ENCODE measurements at regions not wholly inside any gene's neighbourhood (a gene's known extent, or its start where the extent isn't known, plus 50 kb on each side); places are given as distances from the start of the nearest gene placed in this dataset.

DNA sequence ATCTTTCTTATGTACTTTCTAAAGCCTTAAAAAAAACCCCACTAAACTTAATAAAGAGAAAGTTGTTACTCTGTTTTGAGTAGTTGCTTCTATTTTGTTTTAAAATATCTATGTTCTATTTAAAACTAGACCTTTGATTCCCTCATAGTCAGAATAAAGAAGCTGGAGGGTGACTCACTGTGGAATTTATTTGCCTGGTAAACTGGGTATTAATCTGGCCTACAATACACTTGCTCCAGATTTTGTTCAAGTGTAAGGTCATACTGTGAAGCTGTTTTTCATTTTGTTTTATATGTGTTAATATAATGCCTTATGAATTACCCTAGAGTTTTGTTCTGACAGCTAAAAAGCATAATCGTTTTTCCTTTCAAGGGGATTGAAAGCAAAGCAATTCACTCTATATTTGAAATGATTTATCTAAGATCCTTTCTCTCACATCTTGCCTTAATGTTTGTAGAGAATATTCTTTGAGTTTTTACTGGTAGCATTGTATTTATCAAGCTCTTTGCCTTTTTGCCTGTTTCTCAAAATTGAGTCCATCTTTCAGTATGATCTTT lies 277.4 kb upstream of the PITX2 start:
- no peak for DNase-seq

DNA sequence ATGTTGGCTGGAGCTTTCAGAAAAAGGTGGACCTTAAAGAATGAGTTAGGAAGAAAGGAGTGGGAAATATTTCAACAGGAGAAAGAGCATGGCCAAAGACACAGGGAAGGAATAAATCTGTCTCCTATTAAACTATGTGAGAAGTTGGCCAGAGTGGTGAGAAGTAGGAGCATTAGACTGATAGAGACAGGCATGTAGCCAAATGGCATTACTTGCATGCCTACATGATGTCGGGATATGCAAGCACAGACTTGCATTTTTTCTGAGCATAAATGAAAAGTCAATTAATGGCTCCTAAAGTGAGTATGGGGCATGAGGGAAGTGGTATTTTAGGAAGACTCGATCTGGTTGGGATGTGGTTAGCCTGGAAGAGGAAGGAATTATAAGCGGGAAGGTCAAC lies 279.6 kb upstream of the PITX2 start:
- DNase-seq, result no peak

DNA sequence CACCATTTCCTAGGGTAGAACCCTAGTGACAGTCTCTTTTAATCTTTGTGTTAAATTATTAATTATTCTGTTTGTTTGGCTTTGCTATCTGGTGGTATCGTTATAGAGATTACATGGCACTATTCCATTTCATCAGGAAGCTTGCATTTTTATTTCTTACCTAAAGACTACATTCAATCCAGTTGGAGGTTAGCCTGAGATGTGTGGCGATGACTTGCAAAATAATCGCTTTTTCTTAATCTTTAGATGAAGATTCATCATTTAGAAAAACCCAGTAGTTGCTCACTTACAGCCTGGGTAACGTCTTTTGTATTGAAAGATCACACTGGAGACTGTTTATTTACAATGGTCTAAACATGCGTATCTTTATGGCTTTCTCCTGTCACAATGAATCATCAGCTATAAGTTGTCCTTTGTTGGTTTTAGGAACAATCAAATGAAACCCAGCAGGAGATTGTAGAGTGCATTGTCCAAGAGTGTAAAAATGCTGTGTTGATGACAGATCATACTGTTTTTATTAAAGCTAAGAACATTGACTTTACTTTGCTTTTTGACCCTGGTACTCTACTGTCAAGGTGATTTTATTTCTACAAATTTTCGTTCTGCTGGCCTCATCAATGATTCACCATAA lies 281.7 kb upstream of the PITX2 start:
- DNase-seq, result no peak

DNA sequence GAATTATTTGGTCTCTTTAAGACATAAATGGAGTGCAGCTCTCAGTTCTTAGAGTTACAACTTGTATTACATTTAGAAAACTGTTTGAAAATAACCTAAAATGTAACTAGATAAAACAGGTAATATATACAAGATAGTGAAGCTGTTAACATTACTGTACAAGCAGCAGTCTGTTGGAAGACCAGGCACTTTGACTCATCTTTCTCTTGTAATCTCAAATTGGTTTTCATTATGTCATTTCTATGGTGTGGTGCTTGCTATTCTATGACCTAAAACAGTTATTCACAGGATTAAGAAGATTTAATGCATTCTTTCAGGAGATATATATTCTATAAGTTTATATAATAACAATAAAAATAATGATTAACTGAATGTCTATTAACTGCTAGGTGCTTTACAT lies 282.5 kb upstream of the PITX2 start:
- DNase-seq, result no peak

DNA sequence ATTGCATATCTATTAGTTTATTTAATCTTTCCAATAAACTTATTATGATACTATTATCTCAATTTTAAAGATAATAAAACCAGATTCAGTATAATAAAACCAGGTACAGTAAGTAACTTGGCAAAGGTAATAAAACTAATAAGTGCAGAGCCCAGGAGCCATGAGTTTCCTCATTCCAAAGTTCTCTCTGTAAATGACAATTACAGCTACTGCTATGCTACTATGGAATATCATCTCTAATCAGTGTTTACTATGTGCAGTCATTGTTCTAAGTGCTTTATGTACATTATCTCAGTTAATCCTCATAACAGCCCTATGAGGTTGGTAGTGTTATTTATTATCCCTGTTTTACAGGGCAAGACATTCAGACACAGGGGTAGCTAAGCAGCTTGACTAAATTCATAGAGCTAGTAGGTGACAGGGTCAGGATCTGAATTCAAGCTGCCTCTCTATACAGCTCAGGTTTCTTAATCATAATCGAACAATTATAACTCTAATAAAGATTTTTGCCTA lies 285.0 kb upstream of the PITX2 start:
- DNase-seq, result no peak

DNA sequence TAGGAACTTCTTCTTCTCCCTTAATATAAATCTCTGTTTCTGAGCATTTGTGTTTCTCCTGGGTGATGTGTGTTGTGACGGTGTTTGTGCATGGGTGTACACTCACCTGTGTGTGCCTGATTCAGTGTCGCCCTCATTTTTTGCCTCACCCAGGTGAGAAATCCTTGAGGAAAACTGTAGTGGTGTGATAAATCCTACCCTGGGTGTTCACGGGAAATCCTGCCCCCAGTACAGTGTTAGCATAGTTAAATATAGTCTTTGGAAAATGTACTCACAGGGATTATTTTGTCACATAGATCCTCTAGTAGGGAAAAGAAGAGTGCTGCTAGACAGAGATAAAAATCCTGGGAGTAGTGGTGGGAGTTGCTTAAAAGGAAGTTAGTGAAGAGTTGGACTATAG lies 291.9 kb upstream of the PITX2 start:
- DNase-seq, result no peak

DNA sequence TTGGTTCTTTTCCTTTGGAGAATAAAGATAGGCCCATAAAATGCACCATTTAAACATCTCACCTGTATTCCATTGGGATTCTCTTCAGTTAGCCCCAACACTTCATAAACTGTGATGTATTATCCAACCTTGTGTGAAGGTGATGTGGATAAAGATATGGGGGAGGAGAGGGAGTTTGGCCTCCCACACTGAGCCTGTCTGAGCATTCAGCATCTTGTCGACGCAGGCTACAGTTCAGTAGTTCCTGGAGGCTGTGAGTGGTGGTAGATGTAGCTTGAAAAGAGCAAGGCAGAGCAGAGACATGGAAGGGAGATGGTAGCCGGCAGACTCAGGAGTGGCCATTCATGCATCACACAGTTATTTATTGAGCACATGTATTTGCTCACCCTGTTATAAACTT lies 292.4 kb upstream of the PITX2 start:
- DNase-seq, result no peak

DNA sequence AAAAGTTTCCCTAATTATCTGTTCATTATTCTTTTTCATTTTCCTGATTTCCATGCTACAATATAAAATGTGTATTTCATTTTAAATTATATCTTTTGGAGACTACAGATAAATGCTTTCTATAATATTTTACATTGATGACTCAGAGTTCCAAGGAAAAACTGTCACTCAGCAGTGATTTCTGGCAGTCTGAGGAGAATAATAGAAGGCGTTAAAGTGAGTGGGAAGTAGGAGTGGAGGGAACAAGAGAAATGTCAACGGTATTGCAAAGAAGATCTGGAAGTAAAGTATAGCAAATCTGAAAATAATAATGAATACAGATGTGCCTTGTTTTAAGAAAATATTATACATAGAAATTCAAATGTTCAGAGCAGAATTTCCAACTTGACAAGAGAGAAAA lies 293.6 kb upstream of the PITX2 start:
- no peak for DNase-seq

DNA sequence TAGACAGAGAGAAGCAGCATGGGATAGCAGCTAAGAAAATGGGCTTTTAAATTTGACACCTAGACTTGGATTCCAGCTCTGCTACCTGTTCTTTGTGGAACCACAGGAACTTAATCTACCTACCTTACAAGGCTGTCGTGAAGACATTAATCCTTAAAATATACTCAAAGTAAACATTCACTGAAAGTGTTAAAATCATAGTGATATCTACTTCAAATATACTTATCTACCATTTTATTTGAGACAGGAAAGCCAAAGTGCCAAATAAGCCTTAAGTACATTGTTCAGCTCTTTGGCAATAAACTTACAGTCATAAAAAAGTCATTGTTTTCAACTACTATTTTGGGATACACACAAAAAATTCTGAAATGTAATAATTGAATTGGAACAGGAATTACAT lies 295.0 kb upstream of the PITX2 start:
- DNase-seq, result no peak

DNA sequence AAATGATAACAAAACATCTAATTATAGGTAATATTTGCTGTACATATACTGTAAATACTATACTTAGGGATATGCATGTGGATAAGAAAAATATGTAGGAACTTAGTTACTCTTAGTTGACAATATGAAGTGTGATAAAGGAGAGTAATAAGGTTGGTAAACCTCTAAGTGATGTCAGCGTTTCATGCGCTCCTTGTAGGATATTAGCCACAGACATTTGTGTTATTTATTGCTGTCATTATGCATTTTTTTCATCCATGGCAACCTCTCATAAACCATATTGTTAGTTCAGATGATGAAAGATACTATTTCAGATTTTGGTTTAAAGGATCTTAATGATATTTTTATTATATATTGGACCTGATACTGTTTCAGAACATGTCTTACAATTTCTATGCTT lies 298.1 kb upstream of the PITX2 start:
- DNase-seq, result no peak

DNA sequence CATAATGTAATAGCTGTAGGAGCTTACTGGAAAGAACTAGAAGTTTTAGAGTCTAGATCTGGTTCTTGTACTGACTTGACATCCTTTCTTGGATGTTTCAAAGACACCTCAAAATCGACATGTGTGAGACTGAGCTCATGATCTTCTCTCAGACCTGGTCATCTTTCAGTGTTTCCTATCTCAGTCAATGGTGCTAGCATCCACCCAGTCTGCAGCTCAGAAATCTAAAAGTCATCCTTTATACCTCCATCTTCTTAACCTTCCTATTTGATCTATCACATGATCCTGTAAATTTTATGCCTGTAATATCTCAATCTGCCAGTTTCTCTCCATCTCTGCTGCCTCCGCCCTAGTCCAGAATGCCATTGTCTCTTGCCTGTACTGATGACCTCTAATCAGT lies 301.9 kb upstream of the PITX2 start:
- no peak for DNase-seq

DNA sequence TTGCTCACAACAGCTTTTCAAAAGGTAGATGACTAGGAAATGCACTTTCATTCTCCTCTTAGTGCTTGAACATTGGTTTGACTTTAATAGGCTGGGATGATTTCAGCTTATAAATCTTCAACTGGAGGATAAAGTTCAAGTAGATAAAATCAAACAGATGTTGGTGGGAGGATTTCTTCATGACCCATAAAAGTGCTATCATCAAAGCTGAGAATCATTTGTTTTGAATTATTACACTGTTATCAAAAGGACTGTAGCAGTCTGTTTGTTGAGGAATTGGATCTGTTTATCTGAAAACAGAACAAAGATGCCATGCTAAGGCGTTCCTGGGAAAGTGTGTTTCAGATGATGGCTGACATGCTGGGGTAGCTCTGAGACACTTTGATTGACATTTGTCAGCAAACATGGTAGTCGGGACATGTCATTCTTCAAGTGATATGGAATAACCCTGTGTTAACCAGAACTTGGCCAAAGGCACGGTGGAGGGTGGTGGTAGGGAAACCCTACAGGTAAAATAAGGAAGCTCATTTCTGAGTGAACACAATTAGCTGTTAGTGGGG lies 304.0 kb upstream of the PITX2 start:
- DNase-seq, result no peak

DNA sequence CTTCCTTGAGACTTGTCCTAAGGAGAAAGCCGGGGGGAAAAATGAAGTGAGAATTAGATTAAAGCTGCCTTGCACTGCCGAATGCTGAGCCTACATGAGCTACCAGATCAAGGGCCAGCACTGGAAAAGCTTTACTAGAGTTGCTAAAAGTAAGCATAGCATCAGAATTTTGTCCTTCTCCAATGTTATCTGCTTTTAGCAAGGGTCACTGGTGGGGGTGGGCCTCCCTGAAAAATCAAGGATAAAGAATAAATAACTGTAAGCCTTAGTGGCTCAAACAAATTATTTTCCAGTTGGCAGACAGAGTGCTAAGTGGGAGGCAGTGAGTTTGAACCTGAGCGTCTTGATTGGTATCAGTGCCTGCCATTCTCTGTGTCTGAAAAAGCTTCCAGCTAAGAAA lies 310.5 kb upstream of the PITX2 start:
- DNase-seq, result no peak

DNA sequence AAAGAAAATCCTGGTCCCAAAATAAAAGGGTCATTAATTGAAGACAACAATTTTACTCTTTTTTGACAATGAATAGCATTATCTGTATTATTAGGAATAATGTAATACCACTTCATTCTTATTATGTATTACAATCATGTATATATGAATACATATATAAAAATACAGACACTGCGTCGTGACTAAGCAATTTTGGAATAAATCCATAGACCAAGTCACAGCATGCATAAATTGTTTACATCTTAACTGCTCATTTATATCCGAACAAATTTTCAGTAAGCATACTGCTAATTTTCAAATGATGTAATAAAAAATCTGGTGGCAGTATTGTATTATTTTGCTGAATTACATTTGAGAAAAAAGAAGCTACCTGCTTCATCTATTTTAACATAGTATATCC lies 321.6 kb upstream of the PITX2 start:
- DNase-seq, result no peak

DNA sequence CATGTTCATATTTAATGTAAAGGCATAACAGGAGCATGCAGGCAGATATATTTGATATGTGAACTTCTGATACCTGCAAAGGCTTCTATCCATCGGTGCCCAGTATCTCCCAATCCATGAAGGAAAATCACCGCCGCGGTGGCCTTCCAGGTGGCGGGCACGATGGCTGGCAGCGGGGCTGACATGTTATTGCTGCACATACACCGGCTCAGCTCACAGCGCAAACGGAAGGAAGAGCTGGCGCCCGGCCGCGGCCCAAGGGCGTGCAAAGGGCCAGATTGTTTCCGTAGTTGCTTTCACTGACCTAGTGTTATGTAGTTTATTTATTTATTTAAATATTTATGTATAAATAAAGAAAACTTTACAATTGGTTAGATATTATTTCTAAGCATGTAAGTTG lies 322.7 kb upstream of the PITX2 start:
- DNase-seq, result no peak

DNA sequence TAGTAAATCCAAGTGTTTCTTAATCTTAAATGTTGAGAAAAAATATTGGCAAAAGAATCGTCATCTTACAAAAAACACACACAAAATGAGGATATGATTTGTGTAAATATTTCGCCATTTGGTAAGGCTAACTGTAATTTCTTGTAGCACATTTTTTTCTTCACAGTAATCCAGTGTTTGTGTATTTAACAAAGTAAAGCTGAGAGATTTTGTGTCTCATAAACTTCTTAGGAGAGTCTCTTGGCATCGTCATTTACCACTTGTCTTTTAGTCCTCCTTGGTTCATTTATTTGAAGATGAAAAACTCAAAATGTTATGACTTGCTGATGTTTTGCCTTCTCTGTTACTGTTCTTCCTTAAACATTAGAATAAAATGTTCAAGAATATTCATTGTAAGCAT lies 326.7 kb upstream of the PITX2 start:
- no peak for DNase-seq

DNA sequence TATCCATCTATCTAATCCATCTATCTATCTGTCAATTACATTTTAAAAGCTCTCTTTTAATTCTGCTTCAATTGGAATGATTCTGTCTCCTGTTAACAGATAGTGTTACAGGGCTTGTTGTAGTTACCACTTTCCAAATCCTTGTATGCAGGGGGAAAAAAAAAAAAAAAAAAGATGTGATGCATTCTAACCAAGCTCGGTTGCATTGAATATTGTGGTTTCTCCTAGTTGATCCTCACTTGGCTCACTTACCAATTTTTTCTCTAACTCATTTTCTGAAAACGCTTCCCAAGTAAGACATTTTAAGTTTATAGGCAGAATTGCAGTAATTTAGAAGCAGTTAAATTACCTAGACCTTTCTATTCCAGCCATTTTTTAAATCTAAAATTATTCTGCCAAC lies 327.9 kb upstream of the PITX2 start:
- no peak for DNase-seq

DNA sequence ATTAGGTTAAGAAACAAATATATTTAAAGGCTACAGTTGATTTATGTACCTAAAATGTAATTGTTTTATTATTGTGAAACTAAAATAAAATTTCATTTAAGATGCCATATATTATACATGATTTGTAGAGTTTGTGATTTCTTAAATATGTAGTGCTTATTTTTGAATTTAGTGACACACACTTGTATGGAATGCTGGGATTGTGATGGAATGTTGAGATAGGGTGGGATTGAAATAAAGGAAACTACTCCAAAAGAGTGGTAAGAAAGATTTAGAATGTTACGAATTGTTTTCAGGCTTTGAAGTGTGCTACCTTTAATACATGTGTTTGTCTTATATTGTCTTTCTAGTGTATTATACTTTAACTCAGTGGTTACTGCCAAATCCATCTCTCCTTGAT lies 330.3 kb upstream of the PITX2 start:
- no peak for DNase-seq

DNA sequence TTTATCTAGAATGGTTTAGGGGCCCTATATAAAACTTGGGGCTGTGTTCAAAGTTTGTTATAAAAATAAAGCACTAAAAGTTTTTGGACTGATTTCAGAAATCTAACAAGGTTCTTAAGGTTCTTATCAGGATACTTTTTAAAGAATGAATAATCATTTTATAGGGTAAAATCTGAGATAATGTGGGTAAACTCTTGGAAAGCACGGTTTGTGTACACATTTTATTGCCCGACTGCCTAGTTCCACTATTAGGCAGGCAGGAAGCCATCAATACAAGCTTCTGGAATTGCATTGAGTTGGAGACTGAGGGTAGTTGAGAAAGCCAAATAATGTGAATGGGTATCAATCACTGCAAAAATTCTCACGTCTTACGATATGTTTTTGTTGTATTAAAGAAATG lies 331.0 kb upstream of the PITX2 start:
- DNase-seq, result no peak

DNA sequence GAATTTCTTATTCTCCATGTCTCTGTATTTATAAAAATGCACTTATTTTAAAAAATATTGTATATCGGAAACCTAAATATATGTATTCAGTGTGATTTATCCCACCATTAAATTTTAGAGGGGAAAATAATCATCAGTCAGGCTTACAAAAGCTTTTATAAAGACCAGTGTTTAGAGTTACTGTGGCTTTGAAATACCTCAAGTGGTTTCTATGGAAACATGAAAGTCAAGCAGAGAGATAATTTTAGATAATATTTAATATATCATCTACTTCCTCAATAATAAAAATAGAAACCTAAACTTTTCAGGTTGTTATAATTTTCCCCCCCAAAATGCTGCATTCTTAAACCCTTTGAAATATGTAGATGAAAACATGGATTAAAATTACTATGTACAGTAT lies 332.9 kb upstream of the PITX2 start:
- DNase-seq, result no peak

DNA sequence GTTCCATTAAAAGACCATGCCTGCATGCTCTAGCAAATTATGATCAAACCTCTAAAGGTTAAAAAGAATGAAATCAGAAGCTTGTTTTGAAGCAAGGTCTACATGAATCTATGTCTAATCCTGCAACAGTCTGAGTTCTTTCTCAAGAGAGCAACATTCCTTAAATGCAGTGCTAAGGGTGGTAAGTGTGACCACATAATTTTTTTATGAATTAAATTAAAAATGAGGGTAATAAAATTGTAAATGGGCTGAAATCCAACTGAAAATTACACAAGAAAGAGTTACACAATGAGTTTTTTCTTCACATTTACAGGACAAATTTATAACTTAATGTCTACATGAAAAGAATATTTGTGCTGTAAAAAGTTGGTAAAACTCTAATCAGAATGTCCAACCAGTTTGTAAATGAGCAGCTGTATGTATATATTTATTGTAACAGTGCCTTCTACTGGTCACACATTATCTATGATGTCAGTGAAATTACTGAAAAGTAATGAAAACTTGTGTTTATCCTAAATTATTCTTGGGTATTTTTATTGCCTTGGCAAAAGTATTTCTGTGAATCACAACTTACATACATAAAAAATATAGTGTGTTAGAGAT lies 336.3 kb upstream of the PITX2 start:
- no peak for DNase-seq

DNA sequence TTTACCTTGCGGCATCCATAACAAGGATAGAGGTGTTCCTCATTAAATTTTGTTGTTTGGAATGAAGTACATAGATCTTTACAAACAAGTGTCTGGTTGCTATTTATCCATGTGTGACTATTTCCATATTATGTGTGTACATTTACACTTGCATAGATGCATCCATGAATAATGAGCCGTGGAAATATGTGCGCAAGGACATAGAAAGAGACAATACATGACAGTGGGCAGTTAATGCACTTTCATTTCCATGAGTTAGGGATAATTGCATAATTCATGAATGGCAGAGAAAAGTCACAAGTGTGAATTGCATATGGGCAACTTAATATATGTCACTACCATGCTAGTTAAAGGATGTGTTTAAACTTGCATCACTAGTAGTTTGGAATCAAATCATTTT lies 338.2 kb upstream of the PITX2 start:
- no peak for DNase-seq

DNA sequence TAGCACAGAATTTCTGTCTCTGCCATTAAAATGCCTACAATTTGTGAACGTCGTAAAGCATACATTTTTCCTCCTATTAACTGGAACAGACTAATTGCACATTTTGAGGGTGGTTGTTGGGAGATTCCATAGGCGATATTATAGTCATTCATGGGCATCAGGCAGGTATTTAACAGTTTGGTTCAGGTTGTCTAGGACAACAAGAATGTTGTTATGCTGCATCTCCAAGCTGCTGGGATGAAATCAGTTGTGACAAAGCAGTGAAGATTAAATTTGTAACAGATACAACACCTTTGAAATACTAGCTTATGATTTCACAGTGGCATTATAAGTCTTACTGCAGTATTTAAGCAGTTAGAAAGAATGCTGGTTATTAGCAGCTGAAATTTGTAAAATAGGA lies 339.7 kb upstream of the PITX2 start:
- DNase-seq, result no peak

DNA sequence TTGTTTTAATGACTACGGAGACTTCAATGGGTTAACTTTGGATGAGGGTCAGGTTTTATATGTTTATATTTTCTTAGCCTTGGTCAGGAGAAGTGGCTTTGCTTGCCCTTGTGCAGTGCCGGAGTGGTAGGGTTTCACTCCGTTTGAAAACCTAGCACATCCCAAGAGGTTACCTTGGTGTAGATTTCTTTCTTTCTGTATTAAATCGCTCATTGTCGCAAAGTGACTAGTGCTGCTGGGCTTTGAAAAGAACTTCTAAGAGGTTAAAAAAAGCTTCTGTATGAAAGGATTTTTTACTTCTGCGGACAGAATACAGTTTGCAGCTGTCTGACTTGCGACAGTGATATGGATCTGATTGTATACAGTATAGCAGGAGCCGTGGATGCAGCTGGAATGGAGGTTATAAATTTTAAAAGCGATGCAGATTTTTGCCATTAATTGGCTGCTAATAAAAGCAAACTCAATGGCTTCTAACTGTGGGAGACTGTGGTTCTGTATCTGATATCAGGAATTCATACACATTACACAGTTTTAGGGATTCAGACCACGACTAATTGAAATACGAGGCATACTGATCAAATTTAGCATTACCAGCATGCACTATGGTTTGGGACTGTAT lies 340.9 kb upstream of the PITX2 start:
- no peak for DNase-seq
